HG03139 (cell line): ENCODE measurements at regions not wholly inside any gene's neighbourhood (a gene's known extent, or its start where the extent isn't known, plus 50 kb on each side); places are given as distances from the start of the nearest gene placed in this dataset.
A peak's percentile ranks its signal among the peaks of the same experiment; 100 is the strongest.
"Not testable (repeated sequence)": the region's sequence is repeated elsewhere in the genome, so short reads cannot be mapped to it uniquely, and the experiment has no call there.

Experiments used
- ATAC-seq: cut with Tn5 transposase; IDR thresholded peaks from one replicate; pipeline ENCODE4 v1.9.1; 2021; ENCODE audit not compliant: unreplicated experiment

DNA sequence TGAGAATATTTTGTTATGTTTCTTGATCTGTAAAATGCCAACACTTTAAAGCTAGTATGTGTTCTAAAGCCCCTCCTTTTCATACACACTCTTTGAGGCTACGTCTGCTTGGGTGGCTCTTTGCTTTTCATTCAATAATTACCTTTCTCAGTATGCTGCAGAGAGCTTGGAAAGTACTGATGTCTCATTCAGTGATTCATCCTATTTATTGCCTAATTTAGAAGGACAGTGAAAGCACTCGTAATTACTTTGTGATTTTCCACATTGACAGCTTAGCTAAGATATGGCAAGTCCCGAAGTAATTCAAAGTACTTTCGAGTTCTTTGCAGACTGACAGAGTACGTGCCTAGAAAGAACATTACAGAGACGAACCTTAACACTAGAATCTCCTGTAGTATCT is 57.2 kb downstream of the BMP15 start:
- no peak for ATAC-seq

DNA sequence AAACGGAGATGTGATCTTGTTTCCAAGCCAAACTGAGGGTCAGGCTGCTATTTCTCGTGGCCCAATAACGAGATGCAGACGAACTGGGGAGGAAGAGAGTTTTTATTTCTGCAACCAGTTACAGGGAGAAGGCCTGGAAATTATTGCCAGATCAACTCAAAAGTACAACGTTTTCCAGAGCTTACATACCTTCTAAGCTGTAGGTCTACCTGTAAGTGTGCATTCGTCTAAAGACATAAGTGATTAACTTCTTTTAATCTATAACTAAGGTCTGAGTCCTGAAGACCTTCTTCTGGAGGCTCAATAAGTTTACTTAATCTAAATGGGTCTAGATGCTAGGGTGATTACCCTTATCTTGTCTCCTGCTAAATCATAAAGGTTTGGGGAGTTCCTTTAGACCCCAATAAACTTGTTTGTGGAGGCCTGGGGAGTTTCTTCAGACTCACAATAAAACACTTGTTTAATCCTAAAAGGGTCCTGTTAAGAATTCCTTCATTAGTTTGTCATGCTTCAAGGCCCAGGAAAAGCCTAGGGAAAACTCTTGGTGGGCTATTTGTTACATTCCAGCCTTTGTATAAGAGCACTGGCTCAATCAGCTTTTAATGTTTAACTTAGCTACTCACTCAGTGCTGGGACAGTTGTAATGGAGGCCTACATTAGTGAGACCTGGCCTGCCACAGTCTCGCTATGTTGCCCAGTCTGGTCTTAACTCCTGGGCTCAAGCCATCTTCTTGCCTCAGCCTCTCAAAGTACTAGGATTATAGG is 58.5 kb downstream of the BMP15 start:
- ATAC-seq: not testable (repeated sequence)

DNA sequence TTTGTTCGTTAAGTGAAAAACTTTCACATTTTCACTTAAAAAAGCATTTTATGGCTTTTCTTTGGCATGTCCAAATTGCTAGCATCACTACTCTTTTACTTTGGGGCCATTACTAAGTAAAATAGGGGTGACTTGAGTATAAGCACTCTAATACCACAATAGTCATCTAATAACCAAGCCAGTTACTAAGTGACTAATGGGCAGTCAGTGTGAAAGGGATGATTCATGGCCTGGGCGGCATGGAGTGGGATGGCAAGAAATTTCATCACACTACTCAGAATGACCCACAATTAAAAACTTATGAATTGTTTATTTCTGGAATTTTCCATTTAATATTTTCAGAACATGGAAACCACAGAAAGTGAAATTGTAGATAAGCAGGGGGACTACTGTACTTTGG is 60.9 kb downstream of the BMP15 start:
- no peak for ATAC-seq

DNA sequence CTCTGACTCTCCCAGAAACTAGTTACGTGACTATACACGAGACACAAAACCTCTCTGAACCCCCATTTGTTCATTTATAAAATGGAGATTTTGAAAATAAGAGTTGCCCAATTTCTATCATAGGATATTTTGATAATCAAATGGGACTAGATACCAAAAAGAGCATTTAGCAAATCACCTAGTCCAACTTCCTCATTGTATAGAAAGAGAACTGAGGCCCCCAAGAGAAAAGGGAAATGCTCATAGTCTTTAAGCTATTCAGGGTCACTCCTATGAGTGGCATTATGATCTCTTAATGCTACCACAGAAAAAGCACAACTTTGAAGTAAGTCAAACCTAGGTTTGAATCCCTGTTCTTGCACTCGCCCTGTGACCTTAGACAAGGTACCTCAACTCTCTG is 62.7 kb downstream of the BMP15 start:
- no peak for ATAC-seq

DNA sequence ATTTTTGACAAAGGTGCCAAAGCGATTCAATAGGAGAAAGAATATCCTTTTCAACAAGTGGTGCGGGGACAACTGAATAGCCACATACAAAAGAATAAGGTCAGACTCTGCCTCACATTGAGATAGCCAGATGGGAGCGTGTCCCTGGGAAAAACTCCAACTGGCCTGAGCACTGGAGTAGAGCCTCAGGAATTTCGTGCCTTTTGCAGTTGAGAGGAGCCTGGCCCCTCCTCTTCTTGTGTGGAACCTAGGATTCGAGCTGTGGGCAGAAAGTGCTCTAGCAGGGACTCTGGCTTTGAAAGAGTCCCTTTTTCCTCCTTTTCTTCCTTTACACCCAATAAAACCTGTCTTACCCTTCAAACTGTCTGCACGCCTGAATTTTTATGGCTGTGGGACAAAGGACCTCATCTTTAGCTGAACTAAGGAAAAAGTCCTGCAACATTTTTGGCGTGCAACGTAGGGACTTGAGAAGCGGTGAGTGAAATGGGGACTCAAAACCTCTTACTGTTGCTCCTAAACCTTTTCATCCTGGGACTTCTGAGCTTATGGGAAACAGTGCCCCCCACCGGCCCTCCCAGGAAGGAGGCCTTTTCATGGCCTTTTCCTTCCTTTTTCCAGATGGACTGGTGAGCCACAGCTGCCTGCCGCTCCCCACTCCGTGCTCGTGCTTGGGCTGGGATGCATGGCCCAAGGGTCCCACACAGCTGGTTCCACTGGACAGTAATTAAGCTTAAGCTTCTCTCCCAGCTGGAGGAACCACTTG is 68.6 kb downstream of the BMP15 start:
- no peak for ATAC-seq

DNA sequence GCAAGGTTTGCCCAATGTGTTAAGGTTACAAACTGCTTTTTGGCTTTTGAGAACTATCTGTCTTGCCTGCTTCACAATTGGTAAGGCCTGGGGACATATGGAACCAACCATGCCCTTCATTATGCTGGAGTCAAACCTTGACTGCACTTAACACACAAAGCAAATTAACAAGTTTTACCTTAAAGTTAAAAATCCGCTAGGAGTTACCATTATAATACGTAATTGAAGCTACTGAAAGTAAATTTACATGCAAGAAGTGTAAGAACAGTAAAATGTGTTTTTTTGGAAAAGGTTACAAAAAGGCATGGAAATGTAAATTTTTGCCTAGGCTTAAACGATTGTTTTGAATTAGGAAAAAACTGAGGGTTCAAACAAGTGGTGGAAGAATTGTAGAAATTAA is 69.7 kb downstream of the BMP15 start:
- ATAC-seq: no peak

- ATAC-seq: no peak
Observed at GRCh38 chrX:50988649-50989048, 78.1 kb downstream of the BMP15 start.

- no peak for ATAC-seq
Observed at GRCh38 chrX:50996930-50997329, 86.4 kb downstream of the BMP15 start.

DNA sequence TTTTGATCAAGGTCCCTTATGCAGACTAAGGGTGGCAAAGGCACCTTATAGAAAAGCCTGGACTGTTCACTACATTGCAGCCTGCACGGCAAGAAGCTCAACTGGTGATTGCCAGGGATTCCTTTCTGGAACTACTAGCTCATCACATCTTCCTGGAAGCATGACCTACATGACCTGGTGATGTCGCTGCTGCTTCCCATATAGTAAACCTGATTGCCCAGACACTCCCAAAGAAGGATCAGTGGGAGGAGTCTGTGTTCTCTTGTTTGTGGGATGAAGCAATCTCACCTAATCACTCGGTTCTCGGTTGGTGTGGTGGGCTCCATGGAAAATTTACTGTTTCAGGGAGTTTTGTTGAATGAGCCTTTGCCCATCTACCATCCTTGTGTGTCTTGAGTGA is 89.8 kb downstream of the BMP15 start:
- not testable (repeated sequence) for ATAC-seq

- ATAC-seq: not testable (repeated sequence)
Observed at GRCh38 chrX:51001733-51002632, 91.4 kb downstream of the BMP15 start.

GRCh38 chrX:51006064-51006463 is 95.5 kb downstream of the BMP15 start:
- no peak for ATAC-seq

GRCh38 chrX:51024106-51024696 is 113.7 kb downstream of the BMP15 start:
- peak; percentile 84 for ATAC-seq

- no peak for ATAC-seq
Observed at GRCh38 chrX:51026862-51027261, 116.3 kb downstream of the BMP15 start.

- no peak for ATAC-seq
Observed at GRCh38 chrX:51035746-51036145, 125.2 kb downstream of the BMP15 start.

GRCh38 chrX:51047950-51048349 is 137.4 kb downstream of the BMP15 start:
- no peak for ATAC-seq

DNA sequence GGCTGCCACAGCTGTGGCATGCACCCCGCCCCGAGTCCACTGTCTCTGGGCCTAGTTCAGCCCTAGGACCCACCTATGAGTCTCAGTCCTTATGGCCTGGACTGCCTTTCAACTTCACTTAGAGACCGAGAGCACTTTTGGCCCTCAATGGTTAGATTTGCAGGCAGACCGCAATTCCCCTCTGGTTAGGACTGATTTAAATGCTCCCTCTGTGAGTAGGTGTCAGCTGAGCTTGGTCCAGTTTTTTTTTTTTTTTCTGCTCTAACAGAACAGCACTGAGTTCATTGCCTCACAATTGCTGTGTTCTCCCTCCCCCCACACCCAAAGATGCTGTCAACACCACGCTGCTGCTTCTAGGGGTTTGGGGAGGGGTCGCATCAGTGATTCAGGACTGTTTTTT is 143.2 kb downstream of the BMP15 start:
- ATAC-seq: no peak

GRCh38 chrX:51098046-51098445 is 187.5 kb downstream of the BMP15 start:
- no peak for ATAC-seq

DNA sequence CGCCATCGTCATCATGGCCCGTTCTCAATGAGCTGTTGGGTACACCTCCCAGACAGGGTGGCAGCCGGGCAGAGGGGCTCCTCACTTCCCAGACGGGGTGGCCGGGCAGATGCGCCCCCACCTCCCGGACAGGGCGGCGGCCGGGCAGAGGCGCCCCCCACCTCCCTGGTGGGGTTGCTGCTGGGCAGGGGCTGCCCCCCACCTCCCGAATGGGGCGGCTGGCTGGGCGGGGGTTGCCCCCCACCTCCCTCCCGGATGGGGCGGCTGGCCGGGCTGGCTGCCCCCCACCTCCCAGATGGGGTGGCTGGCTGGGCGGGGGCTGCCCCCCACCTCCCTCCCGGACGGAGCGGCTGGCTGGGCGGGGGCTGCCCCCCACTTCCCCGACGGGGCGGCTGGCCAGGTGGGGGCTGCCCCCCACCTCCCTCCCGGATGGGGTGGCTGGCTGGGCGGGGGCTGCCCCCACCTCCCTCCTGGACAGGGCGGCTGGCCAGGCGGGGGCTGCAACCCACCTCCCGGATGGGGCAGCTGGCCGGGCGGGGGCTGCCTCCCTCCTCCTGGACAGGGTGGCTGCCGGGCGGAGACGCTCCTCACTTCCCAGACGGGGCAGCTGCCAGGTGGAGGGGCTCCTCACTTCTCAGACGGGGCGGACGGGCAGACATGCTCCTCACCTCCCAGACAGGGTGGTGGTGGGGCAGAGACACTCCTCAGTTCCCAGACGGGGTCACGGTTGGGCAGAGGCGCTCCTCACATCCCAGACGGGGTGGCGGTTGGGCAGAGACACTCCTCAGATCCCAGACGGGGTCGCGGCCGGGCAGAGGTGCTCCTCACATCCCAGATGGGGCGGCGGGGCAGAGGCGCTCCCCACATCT is 208.8 kb downstream of the BMP15 start:
- ATAC-seq: not testable (repeated sequence)

- not testable (repeated sequence) for ATAC-seq
Observed at GRCh38 chrX:51125743-51126142, 206.9 kb upstream of the NUDT10 start.

DNA sequence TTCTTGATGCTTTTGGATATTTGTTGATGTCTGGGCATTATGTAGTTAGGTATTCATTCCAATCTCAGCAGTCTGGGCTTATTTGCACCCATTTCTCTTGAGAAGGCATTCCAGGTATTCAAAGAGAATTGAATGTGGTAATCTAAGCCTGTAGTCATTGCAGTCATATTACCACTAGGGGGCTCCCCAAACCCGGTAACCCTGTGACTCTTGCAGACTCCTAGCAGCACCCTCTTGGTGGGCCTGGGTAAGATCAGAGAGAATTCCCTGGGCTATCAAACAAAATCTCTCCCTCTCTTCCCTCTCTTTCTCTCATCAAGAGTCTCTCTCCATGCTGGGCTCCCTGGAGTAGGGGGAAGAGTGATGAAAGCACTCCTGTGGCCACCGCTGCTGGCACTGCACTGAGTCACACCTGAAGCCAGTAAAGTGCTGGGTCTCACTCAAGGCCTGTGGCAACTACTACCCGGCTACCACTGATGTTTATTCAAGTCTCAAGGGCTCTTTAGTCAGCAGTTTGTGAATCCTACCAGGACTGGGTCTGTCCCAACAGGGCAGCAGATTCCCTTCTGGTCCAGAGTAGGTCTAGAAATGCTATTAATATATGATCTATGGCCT is 187.7 kb upstream of the NUDT10 start:
- ATAC-seq: no peak
